ENCODE measurements at regions not wholly inside any gene's neighbourhood (a gene's known extent, or its start where the extent isn't known, plus 50 kb on each side); places are given as distances from the start of the nearest gene placed in this dataset.
A peak's percentile ranks its signal among the peaks of the same experiment; 100 is the strongest.

DNA sequence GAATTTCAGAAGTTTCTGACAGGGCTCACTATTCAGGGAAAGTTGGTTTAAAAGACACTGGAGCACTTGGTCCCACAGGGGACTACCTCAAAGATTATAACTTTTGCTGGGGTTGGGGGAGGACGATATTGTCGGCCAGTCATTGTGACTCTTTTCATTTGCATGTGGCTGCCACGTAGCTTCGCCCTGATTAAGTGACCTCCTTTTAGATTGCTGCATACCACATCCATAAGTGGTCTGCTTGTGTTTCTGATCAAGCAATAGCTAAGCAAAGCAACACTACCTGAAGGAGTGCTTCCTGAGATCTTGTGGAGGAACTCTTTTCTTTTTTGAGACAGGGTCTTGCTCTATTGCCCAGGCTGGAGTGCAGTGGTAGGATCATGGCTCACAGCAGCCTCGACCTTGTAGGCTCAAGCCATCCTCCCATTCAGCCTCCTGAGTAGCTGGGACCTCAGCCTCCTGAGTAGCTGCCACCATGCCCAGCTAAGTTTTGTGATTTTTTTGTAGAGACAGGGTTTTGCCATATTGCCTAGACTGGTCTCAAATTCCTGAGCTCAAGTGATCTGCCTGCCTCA, 691.3 kb downstream of the EPM2A start:
- Histone ChIP-seq H3K9me3 (no peaks in the 10 kb centered on the region), H3K36me3 (no peaks in the 10 kb centered on the region), H3K4me1 (no peaks in the 10 kb centered on the region), H3K4me3 (no peak overlapping the region), H3K27me3 (ENCODE audit: low read depth) (no peaks in the 10 kb centered on the region), H3K27ac (no peak overlapping the region)
- no peak for TF ChIP-seq CTCF (IDR thresholded peaks at IDR 0.05)
- peak in 1 of 2 donors; percentile 35 for ATAC-seq
- intact Hi-C loops (cut with DNase I) = no loop called here
- no peak for DNase-seq

GRCh38 chr6:145044641-145045246, 690.6 kb downstream of the EPM2A start:
- Histone ChIP-seq H3K36me3 (no peaks in the 10 kb centered on the region), H3K4me3 (no peak overlapping the region), H3K4me1 (no peaks in the 10 kb centered on the region), H3K27me3 (ENCODE audit: low read depth) (no peaks in the 10 kb centered on the region), H3K27ac (no peak overlapping the region), H3K9me3 (no peaks in the 10 kb centered on the region)
- DNase-seq (no peak), ATAC-seq (no peak)
- TF ChIP-seq CTCF (IDR thresholded peaks at IDR 0.05) = no peak
- intact Hi-C loops (cut with DNase I) = no loop called here

DNA sequence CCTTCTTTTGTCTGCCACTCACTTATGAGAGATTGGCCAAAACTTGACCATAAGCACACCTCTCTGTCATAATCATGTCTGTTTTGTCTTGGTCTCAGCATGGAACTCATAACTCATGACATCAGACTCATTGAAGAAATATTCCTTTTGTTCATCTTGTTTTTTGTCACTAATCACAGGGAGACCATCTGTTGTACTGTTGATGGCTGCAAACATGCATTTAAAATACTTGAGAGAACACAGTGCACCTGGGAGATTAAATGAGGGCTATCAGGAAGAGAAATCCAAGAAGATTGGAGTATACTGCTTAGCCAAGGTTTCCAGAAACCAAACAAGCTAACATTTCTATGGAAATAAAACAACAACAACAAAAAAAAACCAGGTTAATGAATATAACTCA, 689.7 kb downstream of the EPM2A start:
- TF ChIP-seq CTCF (IDR thresholded peaks at IDR 0.05) = no peak
- no peak overlapping the region for H3K4me3 ChIP-seq
- no peaks in the 10 kb centered on the region for H3K9me3 ChIP-seq
- H3K27ac ChIP-seq = no peak overlapping the region
- DNase-seq (no peak), ATAC-seq (no peak)
- H3K27me3 ChIP-seq (ENCODE audit: low read depth) = no peaks in the 10 kb centered on the region
- H3K36me3 ChIP-seq = no peaks in the 10 kb centered on the region
- H3K4me1 ChIP-seq = no peaks in the 10 kb centered on the region
- intact Hi-C loops (cut with DNase I) = no loop called here

GRCh38 chr6:145047891-145048290, 687.4 kb downstream of the EPM2A start:
- H3K36me3 ChIP-seq = no peaks in the 10 kb centered on the region
- no peak for TF ChIP-seq CTCF (IDR thresholded peaks at IDR 0.05)
- no peaks in the 10 kb centered on the region for H3K4me1 ChIP-seq
- ATAC-seq = no peak
- intact Hi-C loops (cut with DNase I) = no loop called here
- H3K9me3 ChIP-seq = no peaks in the 10 kb centered on the region
- DNase-seq = no peak
- no peak overlapping the region for H3K4me3 ChIP-seq
- no peak overlapping the region for H3K27ac ChIP-seq
- no peaks in the 10 kb centered on the region for H3K27me3 ChIP-seq (ENCODE audit: low read depth)

GRCh38 chr6:145051661-145052060, 683.7 kb downstream of the EPM2A start:
- H3K36me3 ChIP-seq = no peaks in the 10 kb centered on the region
- H3K27me3 ChIP-seq (ENCODE audit: low read depth) = no peaks in the 10 kb centered on the region
- no peak overlapping the region for H3K27ac ChIP-seq
- intact Hi-C loops (cut with DNase I) = no loop called here
- ATAC-seq (no peak), DNase-seq (no peak)
- H3K4me3 ChIP-seq = no peak overlapping the region
- no peak for TF ChIP-seq CTCF (IDR thresholded peaks at IDR 0.05)
- H3K4me1 ChIP-seq = no peaks in the 10 kb centered on the region
- no peaks in the 10 kb centered on the region for H3K9me3 ChIP-seq
